C4-2B (cell line): ENCODE measurements at regions not wholly inside any gene's neighbourhood (a gene's known extent, or its start where the extent isn't known, plus 50 kb on each side); places are given as distances from the start of the nearest gene placed in this dataset.
"Not testable (repeated sequence)": the region's sequence is repeated elsewhere in the genome, so short reads cannot be mapped to it uniquely, and the experiment has no call there.

Experiments used
- ZFX ChIP-seq: fragments of 450-650 bp; IDR thresholded peaks from 2 replicates; pipeline ENCODE4 v1.6.1; 2017
- TF ChIP-seq, protein P1 (sequence below): fragments of 450-650 bp; conservative IDR thresholded peaks from 2 replicates; pipeline ENCODE4 v1.5.1; 2017; ENCODE audit warnings: mild to moderate bottlenecking

DNA sequence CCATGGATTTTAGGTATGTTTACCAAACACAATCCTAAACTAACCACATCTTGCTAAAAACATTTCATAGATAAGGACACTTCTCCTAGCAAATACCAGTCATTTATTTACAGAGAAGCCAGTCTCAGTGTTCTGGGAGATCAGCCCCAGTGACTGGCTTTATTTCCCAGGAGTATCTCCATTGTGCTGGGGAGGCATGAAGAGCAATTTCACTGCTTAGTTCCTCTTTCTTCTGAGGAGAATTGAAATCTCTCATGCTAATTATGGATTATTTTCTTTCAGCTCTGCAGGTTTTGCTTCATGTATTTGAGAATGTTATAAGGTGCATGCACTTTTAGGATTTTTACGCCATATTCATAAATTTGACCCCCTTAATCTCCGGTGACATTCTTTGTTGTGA is 67.8 kb downstream of the GOLGA6L22 start:
- TF ChIP-seq, protein P1, sequence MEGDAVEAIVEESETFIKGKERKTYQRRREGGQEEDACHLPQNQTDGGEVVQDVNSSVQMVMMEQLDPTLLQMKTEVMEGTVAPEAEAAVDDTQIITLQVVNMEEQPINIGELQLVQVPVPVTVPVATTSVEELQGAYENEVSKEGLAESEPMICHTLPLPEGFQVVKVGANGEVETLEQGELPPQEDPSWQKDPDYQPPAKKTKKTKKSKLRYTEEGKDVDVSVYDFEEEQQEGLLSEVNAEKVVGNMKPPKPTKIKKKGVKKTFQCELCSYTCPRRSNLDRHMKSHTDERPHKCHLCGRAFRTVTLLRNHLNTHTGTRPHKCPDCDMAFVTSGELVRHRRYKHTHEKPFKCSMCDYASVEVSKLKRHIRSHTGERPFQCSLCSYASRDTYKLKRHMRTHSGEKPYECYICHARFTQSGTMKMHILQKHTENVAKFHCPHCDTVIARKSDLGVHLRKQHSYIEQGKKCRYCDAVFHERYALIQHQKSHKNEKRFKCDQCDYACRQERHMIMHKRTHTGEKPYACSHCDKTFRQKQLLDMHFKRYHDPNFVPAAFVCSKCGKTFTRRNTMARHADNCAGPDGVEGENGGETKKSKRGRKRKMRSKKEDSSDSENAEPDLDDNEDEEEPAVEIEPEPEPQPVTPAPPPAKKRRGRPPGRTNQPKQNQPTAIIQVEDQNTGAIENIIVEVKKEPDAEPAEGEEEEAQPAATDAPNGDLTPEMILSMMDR, result not testable (repeated sequence)
- TF ChIP-seq ZFX, result not testable (repeated sequence)
